Peyer's patch (tissue), 4 donors: ENCODE measurements at regions not wholly inside any gene's neighbourhood (a gene's known extent, or its start where the extent isn't known, plus 50 kb on each side); places are given as distances from the start of the nearest gene placed in this dataset.

Source experiments
- CTCF ChIP-seq, 6 experiments: fragments of 450-650 bp in 4 of 6; fragments of 200-600 bp in 2 of 6; sonication (generic) in 1 of 6; IDR thresholded peaks; one replicate each; pipeline ENCODE4 v1.5.1; 2017 to 2019; ENCODE audit warnings: antibody characterized with exemption in 6 of 6, mild to moderate bottlenecking in 3 of 6, moderate library complexity in 1 of 6
- POLR2A ChIP-seq, 2 donors: fragments of 450-650 bp; IDR thresholded peaks; one replicate each; pipeline ENCODE4 v1.5.1; 2017; ENCODE audit warnings: antibody characterized with exemption in 2 of 2, mild to moderate bottlenecking in 2 of 2, moderate library complexity in 2 of 2

DNA sequence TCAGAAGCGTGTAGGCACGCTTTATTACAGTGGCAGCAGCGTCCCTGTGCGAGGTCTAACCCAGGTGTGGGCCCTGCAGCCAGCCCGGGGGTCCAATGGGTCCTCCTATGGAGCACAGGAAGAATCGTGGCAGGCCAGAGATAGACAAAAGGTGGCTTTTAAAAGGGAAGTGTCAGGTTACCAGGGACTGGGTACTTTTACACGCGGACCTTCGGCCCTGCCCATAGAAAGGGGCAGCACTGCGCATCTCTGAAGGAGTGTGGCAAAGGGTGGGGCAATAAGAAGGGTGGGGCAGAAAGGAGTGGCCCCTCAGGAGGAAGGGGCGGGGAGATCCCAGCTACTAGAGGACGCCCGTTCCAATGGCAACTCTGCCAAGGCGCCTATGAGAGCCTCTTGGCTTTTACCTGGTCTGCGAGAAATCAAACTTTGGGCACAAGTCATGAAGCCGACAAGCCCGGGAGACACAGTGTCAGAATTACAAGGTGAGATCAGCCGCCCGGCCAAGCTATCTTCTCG lies 1419.8 kb downstream of the UQCRFS1 start:
- TF ChIP-seq CTCF (IDR thresholded peaks at IDR 0.05): no peak
- no peak for TF ChIP-seq POLR2A (IDR thresholded peaks at IDR 0.05)
